ENCODE measurements at regions not wholly inside any gene's neighbourhood (a gene's known extent, or its start where the extent isn't known, plus 50 kb on each side); places are given as distances from the start of the nearest gene placed in this dataset.

- Mint-ChIP-seq H3K4me1 (peaks cover 4% of the 10 kb centered on the region), H3K27ac (ENCODE audit: unreplicated experiment) (no peak overlapping the region), H3K4me3 (no peak overlapping the region), H3K36me3 (ENCODE audit: low read depth) (peaks cover 6% of the 10 kb centered on the region), H3K27me3 (ENCODE audit: low read depth) (no peaks in the 10 kb centered on the region), H3K9me3 (peaks cover 8% of the 10 kb centered on the region)
- DNase-seq (ENCODE audit: low read depth, low spot score): no peak
- TF ChIP-seq CTCF (conservative IDR thresholded peaks at IDR 0.05): no peak
Observed at GRCh38 chr4:119731146-119731742, 102.6 kb upstream of the PDE5A start.

- Mint-ChIP-seq H3K27me3 (ENCODE audit: low read depth) (no peaks in the 10 kb centered on the region), H3K4me3 (no peak overlapping the region), H3K27ac (ENCODE audit: unreplicated experiment) (no peak overlapping the region), H3K4me1 (peaks cover 4% of the 10 kb centered on the region), H3K36me3 (ENCODE audit: low read depth) (peaks cover 6% of the 10 kb centered on the region), H3K9me3 (peaks cover 8% of the 10 kb centered on the region)
- TF ChIP-seq CTCF (conservative IDR thresholded peaks at IDR 0.05): no peak
- DNase-seq (ENCODE audit: low read depth, low spot score): no peak
Observed at GRCh38 chr4:119730671-119730950, 102.0 kb upstream of the PDE5A start.

DNA sequence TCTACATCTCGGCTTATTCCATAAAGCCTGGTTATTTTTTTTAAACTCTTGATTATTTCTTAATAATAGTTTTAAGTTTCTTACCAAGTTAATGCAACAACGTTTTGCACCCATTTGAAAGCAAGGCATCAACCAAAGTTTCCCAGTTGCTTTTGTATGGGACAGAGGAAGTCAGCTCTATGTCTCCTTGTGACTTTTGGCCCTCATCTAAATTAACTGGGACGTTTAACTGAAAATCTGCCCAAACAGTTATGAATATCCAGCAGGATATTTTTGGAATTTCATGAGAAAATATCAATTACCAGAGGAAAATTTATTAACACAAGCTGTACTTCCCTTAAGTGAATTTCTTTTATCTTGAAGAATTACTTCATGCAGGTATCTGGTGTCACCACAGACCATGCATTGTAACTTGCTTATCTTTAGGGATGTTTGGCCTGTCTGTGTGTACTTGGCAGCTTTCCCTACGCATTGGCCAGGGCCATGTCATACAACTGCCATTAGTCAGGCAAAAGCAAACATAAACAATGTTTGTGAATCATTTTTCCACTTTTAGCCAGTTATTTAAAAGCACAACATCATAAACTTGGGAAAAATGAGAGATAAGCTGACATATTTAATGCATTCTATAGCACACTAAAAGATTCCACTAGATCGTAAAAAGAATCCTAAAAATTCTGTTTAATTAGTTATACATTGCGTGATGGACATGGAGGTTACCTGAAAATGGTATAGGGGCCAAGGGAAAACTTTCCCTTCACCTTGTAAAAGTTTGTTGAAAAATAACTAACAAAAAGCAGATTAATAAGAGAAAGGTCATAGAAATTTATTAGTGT, 101.4 kb upstream of the PDE5A start:
- Mint-ChIP-seq H3K27me3 (ENCODE audit: low read depth) (no peaks in the 10 kb centered on the region), H3K9me3 (peaks cover 8% of the 10 kb centered on the region)
- no peak for DNase-seq (ENCODE audit: low read depth, low spot score)

GRCh38 chr4:119728692-119729593, 100.3 kb upstream of the PDE5A start:
- TF ChIP-seq CTCF (conservative IDR thresholded peaks at IDR 0.05): no peak
- peaks cover 8% of the 10 kb centered on the region for H3K9me3 Mint-ChIP-seq
- no peak overlapping the region for H3K27ac Mint-ChIP-seq (ENCODE audit: unreplicated experiment)
- no peak for DNase-seq (ENCODE audit: low read depth, low spot score)
- H3K27me3 Mint-ChIP-seq (ENCODE audit: low read depth): no peaks in the 10 kb centered on the region
- H3K4me3 Mint-ChIP-seq: no peak overlapping the region
- H3K4me1 Mint-ChIP-seq: no peaks in the 10 kb centered on the region
- H3K36me3 Mint-ChIP-seq (ENCODE audit: low read depth): peaks cover 6% of the 10 kb centered on the region

More for the DNA sequence above, 101.4 kb upstream of the PDE5A start:
- no peak overlapping the region for H3K27ac Mint-ChIP-seq (ENCODE audit: unreplicated experiment)
- TF ChIP-seq CTCF (conservative IDR thresholded peaks at IDR 0.05): no peak
- H3K4me3 Mint-ChIP-seq: no peak overlapping the region
- peaks cover 6% of the 10 kb centered on the region for H3K36me3 Mint-ChIP-seq (ENCODE audit: low read depth)
- peaks cover under 1% of the 10 kb centered on the region for H3K4me1 Mint-ChIP-seq

DNA sequence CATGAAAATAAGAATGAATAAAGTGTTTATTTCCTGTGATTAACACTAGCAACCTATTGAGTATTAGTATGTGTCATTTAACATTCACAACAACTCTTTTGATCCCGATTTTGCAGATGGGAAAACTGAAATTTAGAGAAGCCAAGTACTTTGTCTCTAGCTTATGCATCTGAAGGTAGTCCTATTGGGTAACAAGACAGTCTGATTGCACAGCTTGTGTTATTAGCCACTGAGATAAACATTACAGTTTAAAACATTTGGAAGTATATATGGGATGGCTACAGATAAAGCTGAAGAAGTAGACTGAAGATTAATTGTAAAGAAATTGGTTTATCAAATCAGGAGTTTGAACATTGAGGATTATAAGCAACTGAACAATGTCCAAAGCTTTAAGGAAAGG, 99.6 kb upstream of the PDE5A start:
- DNase-seq (ENCODE audit: low read depth, low spot score): no peak
- H3K4me3 Mint-ChIP-seq: no peak overlapping the region
- H3K27me3 Mint-ChIP-seq (ENCODE audit: low read depth): no peaks in the 10 kb centered on the region
- H3K36me3 Mint-ChIP-seq (ENCODE audit: low read depth): peaks cover 6% of the 10 kb centered on the region
- H3K9me3 Mint-ChIP-seq: peaks cover 8% of the 10 kb centered on the region
- no peak for TF ChIP-seq CTCF (conservative IDR thresholded peaks at IDR 0.05)
- no peak overlapping the region for H3K27ac Mint-ChIP-seq (ENCODE audit: unreplicated experiment)
- H3K4me1 Mint-ChIP-seq: no peaks in the 10 kb centered on the region

Measured in neural crest cell (in vitro differentiated cells).